HG03575 (cell line): ENCODE measurements at regions not wholly inside any gene's neighbourhood (a gene's known extent, or its start where the extent isn't known, plus 50 kb on each side); places are given as distances from the start of the nearest gene placed in this dataset.
"Not testable (repeated sequence)": the region's sequence is repeated elsewhere in the genome, so short reads cannot be mapped to it uniquely, and the experiment has no call there.

Experiments
- ATAC-seq: cut with Tn5 transposase; IDR thresholded peaks from one replicate; pipeline ENCODE4 v1.9.1; 2021; ENCODE audit not compliant: unreplicated experiment, insufficient number of reproducible peaks, low FRiP score; ENCODE audit errors: extremely low read depth

- ATAC-seq: no peak
Measured at GRCh38 chrX:13158911-13159310, 114.5 kb upstream of the FAM9C start.

DNA sequence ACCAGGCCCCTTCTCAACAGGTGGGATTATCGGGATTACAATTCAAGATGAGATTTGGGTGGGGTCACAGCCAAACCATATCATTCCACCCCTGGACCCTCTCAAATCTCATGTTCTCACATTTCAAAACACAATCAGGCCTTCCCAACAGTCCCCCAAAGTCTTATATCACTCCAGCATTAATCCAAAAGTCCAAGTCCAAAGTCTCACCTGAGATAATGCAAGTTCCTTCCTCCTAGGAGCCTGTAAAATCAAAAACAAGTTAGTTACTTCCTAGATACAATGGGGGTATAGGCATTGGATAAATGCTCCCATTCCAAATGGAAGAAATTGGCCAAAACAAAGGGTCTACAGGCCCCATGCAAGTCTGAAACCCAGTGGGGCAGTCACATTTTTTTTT, 111.1 kb upstream of the FAM9C start:
- ATAC-seq: not testable (repeated sequence)

GRCh38 chrX:13153796-13154195, 109.4 kb upstream of the FAM9C start:
- ATAC-seq: no peak

GRCh38 chrX:13152518-13153185, 108.2 kb upstream of the FAM9C start:
- no peak for ATAC-seq

GRCh38 chrX:13151828-13152517, 107.6 kb upstream of the FAM9C start:
- ATAC-seq: no peak

GRCh38 chrX:13149702-13150350, 105.4 kb upstream of the FAM9C start:
- ATAC-seq: no peak

DNA sequence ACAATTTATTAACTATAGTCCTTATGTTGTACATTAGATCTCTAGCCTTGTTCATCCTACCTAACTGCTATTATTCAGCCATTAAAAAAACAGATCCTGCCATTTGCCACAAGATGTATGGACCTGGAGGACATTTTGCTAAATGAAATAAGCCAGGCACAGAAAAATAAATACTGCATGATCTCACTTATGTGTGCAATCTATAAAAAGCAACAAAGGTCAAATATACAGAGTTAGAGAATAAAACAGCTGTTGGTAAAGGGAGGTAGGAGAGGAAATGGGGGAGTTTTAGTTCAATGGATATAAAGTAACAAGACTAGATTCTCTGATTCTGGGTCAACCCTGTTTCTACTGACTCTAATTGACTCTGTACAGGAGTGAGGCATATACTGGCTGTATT, 103.3 kb upstream of the FAM9C start:
- no peak for ATAC-seq

DNA sequence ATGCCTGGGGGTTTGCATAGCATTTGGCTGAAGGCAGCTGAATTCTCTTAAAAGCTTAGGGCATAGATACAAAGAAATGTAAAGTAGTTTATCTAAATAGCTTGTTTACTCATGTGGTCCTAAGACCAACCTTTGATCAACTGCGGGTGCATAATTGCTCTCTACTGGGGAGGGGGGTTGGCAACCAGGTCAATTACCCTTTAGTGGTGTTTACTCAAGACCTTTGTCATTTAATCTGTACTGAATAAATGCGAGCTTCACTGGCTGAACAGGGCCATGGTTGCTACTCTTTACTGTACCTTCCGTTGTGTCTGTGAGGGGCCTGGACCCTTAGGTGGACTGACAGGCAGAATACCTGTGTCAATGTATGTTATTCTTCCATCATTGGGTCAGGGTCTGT, 102.7 kb upstream of the FAM9C start:
- no peak for ATAC-seq

- ATAC-seq: no peak
Measured at GRCh38 chrX:13144927-13145655, 100.7 kb upstream of the FAM9C start.

DNA sequence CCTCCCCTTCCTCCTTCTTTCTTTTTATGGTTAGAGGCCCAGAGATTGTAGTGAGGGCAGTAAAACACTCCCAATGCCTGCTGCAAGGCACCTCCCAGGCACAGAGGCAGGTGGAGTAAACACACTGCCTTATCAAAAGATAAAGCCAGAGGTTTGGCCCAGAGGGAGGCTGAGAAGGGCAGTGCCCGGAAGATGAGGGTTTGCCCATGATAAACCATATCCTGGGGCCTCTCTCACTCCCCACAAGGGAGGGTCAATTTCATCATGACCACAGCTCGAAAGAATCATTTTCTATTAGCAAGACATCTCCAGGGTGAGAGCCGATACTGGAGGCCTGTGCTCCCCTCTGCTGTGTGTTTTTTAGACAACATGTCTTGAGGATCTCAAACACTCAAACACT, 98.5 kb upstream of the FAM9C start:
- ATAC-seq: no peak

- no peak for ATAC-seq
Measured at GRCh38 chrX:13140007-13140406, 95.6 kb upstream of the FAM9C start.

- ATAC-seq: no peak
Measured at GRCh38 chrX:13131396-13132137, 87.1 kb upstream of the FAM9C start.

GRCh38 chrX:13130816-13131215, 86.4 kb upstream of the FAM9C start:
- no peak for ATAC-seq

- no peak for ATAC-seq
Measured at GRCh38 chrX:13128104-13128503, 83.7 kb upstream of the FAM9C start.

- no peak for ATAC-seq
Measured at GRCh38 chrX:13126775-13127174, 82.4 kb upstream of the FAM9C start.

DNA sequence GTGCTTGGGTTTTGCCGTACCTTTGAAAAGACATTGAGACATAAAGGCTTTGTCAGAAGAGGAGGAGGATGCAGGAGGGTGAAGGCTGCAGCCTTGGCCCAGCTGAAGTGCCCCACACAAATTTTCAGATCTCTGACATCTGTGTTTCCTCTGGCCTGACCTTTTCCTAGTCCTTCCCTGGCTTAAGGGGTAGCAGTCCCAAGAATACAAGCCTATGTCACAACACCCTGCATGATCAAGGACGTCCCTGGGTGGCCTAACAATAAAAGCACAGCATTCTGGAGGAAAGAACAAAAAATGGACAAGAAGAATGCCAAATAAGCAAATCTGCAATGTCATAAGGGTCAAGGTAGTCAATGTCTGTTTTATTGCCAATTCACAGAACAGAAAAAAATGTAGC, 80.8 kb upstream of the FAM9C start:
- no peak for ATAC-seq

DNA sequence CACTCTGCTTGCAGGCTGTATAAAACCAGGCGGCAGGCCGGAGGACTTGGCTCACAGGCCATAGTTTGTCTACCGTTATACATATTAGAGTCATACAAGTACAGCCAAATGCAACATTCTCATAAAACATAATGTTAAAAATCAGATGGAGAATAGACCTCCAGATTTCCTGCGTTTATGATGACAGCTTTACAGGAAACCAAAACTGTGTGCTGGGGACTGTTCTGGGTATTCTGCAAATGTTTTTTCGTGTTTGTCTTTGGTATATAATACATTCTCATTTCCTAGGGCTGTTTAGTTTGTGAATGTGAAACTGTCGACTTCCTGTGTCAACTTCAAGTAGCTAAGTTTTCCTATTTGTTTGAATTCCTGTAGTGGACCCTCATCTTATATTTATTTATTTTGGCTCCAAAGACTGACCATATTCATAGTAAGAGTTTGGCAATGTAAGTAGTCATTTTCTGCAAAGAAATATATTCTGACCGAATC, 79.5 kb upstream of the FAM9C start:
- no peak for ATAC-seq

- ATAC-seq: no peak
Measured at GRCh38 chrX:13123247-13123856, 78.9 kb upstream of the FAM9C start.
